WERI-Rb-1 (cell line): ENCODE measurements at regions not wholly inside any gene's neighbourhood (a gene's known extent, or its start where the extent isn't known, plus 50 kb on each side); places are given as distances from the start of the nearest gene placed in this dataset.

Source experiments
- DNase-seq: peaks from one replicate; pipeline ENCODE4 v3.0.0-alpha.2; 2020
- H3K27ac ChIP-seq: fragments of 250-450 bp; sonication (Bioruptor Pico); 2 replicates; pipeline ENCODE4 v1.5.1; 2020; ENCODE audit warnings: mild to moderate bottlenecking, moderate library complexity
- H3K27me3 ChIP-seq: fragments of 250-450 bp; sonication (Bioruptor Pico); 2 replicates; pipeline ENCODE4 v1.5.1; 2021; ENCODE audit warnings: mild to moderate bottlenecking, low read depth, moderate library complexity; ENCODE audit not compliant: insufficient read depth, severe bottlenecking
- H3K36me3 ChIP-seq: fragments of 250-450 bp; sonication (Bioruptor Pico); 2 replicates; pipeline ENCODE4 v1.5.1; 2020; ENCODE audit warnings: mild to moderate bottlenecking, moderate library complexity
- H3K4me3 ChIP-seq: 2 replicates; pipeline ENCODE4 v1.5.1; 2011; ENCODE audit warnings: low read depth, mild to moderate bottlenecking, control low read depth, low read length
- H3K9me3 ChIP-seq: fragments of 250-450 bp; sonication (Bioruptor Pico); 2 replicates; pipeline ENCODE4 v1.5.1; 2021; ENCODE audit warnings: mild to moderate bottlenecking, moderate library complexity; ENCODE audit not compliant: severe bottlenecking
- TF ChIP-seq, protein P1 (sequence below): IDR thresholded peaks from 2 replicates; pipeline ENCODE4 v1.5.1; 2011; ENCODE audit warnings: low read depth, mild to moderate bottlenecking, control low read depth, inconsistent platforms, low read length

- H3K36me3 ChIP-seq = no peaks in the 10 kb centered on the region
- H3K27me3 ChIP-seq = no peaks in the 10 kb centered on the region
- no peaks in the 10 kb centered on the region for H3K9me3 ChIP-seq
These were observed 61.7 kb upstream of the C14orf180 start for GRCh38 chr14:104517867-104518266.

GRCh38 chr14:104518659-104519350 is 60.8 kb upstream of the C14orf180 start:
- H3K27ac ChIP-seq = no peak overlapping the region
- H3K36me3 ChIP-seq = no peaks in the 10 kb centered on the region
- TF ChIP-seq, protein P1, sequence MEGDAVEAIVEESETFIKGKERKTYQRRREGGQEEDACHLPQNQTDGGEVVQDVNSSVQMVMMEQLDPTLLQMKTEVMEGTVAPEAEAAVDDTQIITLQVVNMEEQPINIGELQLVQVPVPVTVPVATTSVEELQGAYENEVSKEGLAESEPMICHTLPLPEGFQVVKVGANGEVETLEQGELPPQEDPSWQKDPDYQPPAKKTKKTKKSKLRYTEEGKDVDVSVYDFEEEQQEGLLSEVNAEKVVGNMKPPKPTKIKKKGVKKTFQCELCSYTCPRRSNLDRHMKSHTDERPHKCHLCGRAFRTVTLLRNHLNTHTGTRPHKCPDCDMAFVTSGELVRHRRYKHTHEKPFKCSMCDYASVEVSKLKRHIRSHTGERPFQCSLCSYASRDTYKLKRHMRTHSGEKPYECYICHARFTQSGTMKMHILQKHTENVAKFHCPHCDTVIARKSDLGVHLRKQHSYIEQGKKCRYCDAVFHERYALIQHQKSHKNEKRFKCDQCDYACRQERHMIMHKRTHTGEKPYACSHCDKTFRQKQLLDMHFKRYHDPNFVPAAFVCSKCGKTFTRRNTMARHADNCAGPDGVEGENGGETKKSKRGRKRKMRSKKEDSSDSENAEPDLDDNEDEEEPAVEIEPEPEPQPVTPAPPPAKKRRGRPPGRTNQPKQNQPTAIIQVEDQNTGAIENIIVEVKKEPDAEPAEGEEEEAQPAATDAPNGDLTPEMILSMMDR = no peak
- no peaks in the 10 kb centered on the region for H3K27me3 ChIP-seq
- H3K9me3 ChIP-seq = no peaks in the 10 kb centered on the region
- H3K4me3 ChIP-seq = no peak overlapping the region
- no peak for DNase-seq

More at GRCh38 chr14:104517867-104518266, 61.7 kb upstream of the C14orf180 start:
- Histone ChIP-seq H3K4me3 (no peak overlapping the region), H3K27ac (no peak overlapping the region)
- TF ChIP-seq, protein P1 = no peak
- no peak for DNase-seq

- H3K36me3 ChIP-seq = no peaks in the 10 kb centered on the region
- H3K27me3 ChIP-seq = no peaks in the 10 kb centered on the region
- TF ChIP-seq, protein P1 = peak; percentile 10; the same call in 1 of the 2 replicates
These were observed 59.8 kb upstream of the C14orf180 start for GRCh38 chr14:104519721-104520120.

DNA sequence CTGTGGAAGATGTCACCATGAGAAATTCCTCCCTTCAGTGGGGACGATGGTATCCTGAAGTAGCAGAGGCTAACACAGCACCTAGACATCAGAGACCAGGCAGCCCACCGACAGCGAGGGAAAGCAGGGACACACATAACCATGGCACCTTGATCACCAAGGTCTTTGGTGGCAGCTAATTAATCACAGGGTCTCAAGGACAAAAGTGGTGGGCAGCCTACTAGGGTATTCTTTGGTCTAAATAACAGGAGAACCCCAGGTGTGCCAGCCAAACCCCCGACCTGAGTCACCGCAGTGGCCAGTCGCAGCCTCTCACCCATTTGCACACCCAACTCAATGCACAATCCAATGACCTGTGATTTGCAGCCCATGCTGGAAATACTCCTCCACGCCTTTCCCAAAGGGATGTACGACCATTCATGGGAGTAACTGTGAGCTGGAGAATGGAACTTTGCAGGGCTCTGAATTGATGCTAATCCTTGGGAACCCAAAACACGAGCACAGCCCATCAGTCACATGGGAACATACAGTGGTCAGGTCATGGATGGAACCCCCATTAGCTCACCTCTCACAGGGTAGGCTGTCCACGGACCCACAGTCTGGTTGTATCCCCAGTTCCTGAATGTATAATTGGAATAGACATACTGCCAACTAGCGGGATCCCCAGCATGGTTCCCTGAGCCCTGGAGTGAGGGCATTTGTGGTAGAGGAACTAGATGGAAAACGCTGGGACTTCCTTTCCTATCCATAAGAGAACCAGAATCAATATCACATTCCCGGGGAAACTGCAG is 58.7 kb upstream of the C14orf180 start:
- no peaks in the 10 kb centered on the region for H3K36me3 ChIP-seq
- H3K27me3 ChIP-seq = no peaks in the 10 kb centered on the region
- no peak for DNase-seq
- no peaks in the 10 kb centered on the region for H3K9me3 ChIP-seq
- TF ChIP-seq, protein P1 = no peak
- no peak overlapping the region for H3K27ac ChIP-seq
- no peak overlapping the region for H3K4me3 ChIP-seq

More at GRCh38 chr14:104519721-104520120, 59.8 kb upstream of the C14orf180 start:
- Histone ChIP-seq H3K4me3 (no peak overlapping the region), H3K27ac (no peak overlapping the region), H3K9me3 (no peaks in the 10 kb centered on the region)
- no peak for DNase-seq

GRCh38 chr14:104521816-104522745 is 57.5 kb upstream of the C14orf180 start:
- H3K9me3 ChIP-seq = no peaks in the 10 kb centered on the region
- DNase-seq = no peak
- H3K36me3 ChIP-seq = no peaks in the 10 kb centered on the region
- H3K27me3 ChIP-seq = no peaks in the 10 kb centered on the region
- no peak overlapping the region for H3K27ac ChIP-seq
- TF ChIP-seq, protein P1 = no peak
- H3K4me3 ChIP-seq = no peak overlapping the region
